HG02642 (cell line): ENCODE measurements at regions not wholly inside any gene's neighbourhood (a gene's known extent, or its start where the extent isn't known, plus 50 kb on each side); places are given as distances from the start of the nearest gene placed in this dataset.

ENCODE experiments used
- ATAC-seq: cut with Tn5 transposase; IDR thresholded peaks from one replicate; pipeline ENCODE4 v1.9.1; 2021; ENCODE audit warnings: mild to moderate bottlenecking; ENCODE audit not compliant: unreplicated experiment, poor library complexity

GRCh38 chr7:46494028-46494427, 573.0 kb upstream of the IGFBP3 start:
- no peak for ATAC-seq

DNA sequence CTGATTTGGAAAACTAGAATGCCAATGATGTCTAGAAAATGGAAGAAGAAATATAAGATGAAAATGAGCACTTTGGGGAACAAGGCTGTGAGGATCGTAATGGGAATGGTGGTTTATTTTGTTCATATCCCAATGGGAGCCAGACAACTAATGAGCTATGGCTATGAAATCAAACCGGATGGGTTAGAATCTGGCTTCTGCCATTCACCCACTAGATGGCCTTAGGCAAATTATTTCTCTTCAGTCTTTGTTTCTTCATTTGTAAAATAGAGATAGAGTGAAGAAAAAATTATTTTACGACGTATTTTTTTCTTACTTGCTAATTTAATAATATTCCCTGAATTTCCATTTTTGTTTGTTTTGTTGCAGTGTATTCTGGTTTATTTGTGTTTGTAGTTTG, 572.1 kb upstream of the IGFBP3 start:
- no peak for ATAC-seq

- no peak for ATAC-seq
Observed at GRCh38 chr7:46492466-46492865, 571.4 kb upstream of the IGFBP3 start.

DNA sequence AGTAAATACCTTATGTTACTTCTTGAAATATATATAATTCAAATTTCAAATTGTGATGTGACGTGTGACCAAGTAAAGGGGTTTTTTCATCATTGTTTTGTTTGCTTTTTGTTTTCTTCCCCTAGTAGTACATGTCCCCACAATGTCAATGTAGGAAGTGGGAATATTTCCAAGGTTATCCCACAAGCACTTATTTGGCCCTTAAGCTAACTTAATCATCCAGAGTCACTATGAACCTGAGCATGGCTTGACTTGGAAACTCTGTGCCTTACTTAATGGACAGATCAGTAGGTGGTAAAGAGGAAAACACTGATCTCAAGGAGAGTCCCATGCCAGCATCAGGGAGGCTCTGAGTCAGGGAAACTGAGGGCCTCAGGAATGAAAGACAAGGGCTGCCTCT, 569.3 kb upstream of the IGFBP3 start:
- ATAC-seq = no peak

- no peak for ATAC-seq
Observed at GRCh38 chr7:46489106-46489505, 568.0 kb upstream of the IGFBP3 start.

DNA sequence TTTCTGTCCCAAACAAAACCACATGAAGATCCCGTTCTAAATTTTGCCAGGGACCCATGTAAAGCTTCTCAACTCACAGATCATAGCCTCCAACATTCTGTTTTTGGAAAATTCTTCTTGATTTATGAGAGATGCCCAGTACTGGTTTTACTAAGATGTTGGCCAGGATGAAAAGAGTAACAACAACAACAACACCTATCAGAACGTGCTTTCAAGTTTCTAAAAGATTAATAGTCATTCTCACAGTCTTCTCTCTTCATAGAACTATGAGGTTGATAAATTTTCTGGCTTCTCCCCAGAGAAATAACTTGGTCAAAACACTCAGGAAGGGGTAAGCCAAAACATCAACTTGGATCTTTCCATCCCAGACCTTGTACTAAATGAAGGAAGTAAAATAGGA, 567.5 kb upstream of the IGFBP3 start:
- ATAC-seq = no peak

DNA sequence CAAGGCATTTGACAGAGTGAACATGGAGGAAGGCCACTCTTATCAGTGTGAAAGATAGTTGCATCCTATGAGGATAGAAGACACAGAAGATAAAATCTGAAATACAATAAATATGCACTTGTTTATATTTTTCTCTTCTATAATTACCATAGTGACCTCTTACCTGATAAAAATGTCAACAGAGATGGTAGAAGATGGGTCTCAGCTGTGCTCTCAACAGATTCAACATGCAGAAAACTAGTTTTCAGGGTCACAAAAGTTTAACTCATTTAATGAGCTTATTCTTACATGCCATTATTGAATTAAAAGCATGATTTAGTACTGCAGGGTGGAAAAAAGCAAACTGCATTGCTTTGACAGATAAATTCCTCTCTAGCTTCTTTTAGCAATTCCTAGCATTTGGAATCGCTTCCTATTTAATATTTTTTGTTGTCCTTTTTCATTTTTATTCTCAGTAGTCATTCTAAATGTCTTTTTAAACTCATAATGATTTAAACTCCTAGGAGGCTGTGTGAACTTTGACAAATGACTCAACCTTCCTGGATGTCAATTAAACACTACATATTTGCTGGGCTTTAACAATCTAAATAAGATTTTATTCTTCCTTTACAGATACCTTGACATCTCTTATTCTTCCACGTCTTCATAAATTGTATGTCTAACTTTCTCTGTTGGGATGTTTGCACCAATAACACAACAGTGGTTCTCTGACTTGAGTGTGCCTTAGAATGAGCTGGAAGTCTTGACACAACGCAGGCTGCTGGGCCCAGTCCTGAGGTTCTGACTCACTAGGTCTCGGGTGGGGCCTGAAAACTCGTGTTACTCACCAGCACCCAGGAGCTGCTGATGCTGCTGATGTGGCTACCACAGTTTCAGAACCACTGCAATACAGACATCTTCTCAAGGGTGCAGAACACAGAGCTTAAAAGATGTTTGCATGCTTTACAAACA, 565.5 kb upstream of the IGFBP3 start:
- ATAC-seq = no peak

GRCh38 chr7:46485481-46486065, 564.5 kb upstream of the IGFBP3 start:
- ATAC-seq = no peak

DNA sequence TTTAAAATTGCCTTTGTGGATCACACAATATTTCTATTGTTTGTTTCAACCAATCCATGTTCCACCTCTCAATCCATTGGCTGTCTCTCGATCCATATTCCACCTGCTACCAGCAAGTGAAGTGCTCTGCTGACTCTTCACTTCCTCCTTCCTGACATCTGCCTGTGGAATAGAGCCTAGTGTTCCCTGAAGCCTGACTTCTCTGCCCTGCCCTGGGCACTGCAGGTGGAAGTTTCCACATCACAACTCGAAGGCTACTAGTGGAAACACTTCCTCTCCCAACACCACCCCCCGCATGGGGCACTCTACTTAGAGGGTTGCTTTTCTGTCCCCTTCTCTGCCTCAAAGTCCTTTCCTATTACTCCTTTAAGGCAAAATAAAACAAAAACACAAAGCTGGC, 563.8 kb upstream of the IGFBP3 start:
- ATAC-seq = no peak

- no peak for ATAC-seq
Observed at GRCh38 chr7:46480619-46481018, 559.5 kb upstream of the IGFBP3 start.

GRCh38 chr7:46479680-46480079, 558.6 kb upstream of the IGFBP3 start:
- no peak for ATAC-seq

DNA sequence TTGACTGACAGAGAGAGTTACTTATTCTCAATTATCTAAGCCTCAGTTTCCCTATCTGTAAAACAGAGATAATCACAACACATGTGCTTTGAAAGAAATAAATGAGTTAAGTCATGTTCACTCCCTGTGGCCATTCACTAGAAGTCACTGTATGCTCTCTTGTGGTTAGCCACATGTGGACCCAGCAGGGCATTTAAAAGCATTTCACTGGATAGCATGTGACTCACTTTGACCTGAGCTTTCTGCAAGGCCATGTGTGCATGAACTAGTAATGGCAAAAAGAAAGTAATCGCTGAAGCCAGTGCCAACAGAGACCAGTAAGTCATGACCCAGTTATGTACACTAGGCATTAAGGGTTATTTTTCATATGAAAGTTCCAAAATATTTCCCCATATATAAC, 557.0 kb upstream of the IGFBP3 start:
- ATAC-seq = no peak

DNA sequence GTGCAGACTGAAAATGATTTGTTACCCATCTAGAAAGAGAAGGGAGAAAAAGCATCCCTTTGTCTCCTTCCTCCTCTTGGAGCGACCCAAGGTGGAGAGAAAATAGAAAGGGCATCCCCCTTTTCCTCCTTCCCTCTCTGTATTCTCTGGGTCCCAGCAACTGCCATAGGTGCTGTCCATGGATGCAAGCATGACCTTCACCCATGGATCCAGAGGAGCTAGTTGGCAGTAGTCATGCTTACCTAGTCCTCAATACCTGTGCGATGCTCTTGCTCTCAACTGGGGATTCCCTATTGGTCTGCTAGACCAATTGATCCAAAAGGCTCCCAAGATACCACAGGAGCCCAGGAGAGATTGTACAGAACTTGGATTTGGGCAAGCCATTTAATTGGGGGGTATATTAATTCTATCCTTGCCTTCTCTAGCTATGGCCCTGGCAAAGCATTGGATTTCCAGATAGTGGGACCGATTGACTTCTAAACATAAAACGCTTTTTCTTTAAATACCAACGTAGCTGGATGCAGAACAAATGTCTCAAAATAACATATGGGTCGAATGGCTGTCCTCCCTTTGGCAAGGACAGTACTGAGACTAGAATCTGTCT, 547.8 kb upstream of the IGFBP3 start:
- no peak for ATAC-seq

DNA sequence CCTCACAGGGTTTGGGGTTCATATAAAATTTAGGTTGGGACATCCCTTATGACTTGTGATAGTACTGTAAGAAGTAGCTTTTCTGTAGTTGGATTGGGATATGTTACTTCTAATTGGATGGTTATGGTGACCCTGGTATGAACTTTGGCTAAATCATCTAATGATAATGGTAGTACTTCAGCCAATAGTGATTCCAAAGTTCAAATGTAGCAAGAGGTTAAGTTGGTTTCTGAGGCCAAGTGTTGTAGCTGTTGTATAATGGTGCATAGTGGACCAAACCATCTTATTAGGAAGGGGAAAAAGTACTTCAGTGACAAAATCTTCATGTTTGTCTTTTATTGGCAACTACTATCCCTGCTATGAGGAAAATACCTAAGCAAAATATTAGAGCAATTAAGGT, 542.1 kb upstream of the IGFBP3 start:
- no peak for ATAC-seq

DNA sequence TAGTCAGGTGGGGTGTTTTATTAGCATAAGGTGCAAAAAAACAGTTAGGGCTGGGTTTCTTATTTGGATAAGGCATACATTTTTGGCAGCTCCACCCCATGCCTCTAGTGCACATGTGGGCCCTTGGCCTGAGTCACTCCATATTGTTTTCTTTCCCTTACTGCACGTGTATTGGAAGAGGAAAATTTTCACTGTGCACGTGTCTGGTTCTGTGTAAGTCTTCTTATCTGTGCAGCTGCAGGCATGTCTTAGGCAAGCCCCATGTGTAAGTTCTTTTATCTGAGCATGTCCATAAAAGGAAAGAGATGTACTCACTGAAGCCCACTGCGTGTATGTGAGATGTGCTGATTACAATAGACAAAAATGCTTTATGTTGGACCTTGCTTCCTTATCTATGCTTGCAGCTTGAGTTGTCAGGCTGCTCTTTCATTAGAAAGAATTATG, 540.3 kb upstream of the IGFBP3 start:
- ATAC-seq = no peak

- ATAC-seq = no peak
Observed at GRCh38 chr7:46459942-46460341, 538.9 kb upstream of the IGFBP3 start.

DNA sequence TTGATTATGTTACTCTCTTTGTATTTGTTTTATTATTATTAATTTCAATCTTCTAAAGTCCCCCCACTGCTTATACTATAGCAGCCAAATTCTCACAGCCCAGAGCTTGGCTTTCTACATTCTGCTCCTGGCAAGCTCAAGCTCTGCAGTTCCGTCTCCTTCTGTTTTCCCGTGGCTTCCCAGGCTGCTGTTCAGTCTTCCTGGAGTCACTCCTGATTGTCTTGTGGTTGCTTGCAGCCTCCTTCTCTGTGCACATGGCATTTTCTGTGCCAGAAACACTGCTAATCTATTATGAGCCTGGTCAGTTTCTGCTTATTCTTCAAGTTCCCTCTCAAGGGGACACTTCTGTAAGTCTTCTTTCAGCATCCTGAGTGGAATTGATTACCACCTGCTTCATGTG, 533.7 kb upstream of the IGFBP3 start:
- ATAC-seq = no peak

DNA sequence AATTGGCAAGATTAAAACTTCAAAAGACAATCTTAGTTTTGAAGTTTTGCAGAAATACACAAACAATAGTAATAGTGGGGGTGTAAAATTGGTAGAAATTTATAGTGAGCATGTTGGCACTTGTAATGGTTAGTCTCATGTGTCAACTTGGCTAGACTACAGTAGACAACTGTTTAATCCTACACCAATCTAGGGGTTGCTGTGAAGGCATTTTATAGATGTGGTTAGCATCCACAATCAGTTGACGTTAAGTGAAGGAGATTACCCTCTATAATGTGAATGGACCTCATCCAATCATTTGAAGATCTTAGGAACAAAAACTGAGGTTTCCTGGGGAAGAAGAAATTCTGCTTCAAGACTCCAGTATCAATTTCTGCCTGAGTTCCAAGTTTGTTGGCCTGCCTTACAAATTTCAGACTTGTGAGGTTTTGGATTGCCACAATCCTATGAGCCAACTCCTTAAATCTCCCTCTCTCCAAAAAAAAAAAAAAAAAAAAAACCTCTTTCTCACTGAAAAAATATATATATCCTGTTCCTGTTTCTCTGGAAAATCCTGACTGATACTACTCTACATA, 531.6 kb upstream of the IGFBP3 start:
- ATAC-seq = no peak

GRCh38 chr7:46451846-46452245, 530.8 kb upstream of the IGFBP3 start:
- no peak for ATAC-seq

GRCh38 chr7:46450886-46451285, 529.8 kb upstream of the IGFBP3 start:
- ATAC-seq = no peak

GRCh38 chr7:46450425-46450824, 529.4 kb upstream of the IGFBP3 start:
- no peak for ATAC-seq
